ENCODE measurements at regions not wholly inside any gene's neighbourhood (a gene's known extent, or its start where the extent isn't known, plus 50 kb on each side); places are given as distances from the start of the nearest gene placed in this dataset.

- TF ChIP-seq FOS (IDR thresholded peaks at IDR 0.05; ENCODE audit: borderline replicate concordance, insufficient read depth, low read length) (no peak), EZH2 (IDR thresholded peaks at IDR 0.05; ENCODE audit: borderline replicate concordance, low read depth, low read length, severe bottlenecking) (no peak), GATA2 (IDR thresholded peaks at IDR 0.05; ENCODE audit: insufficient read depth, insufficient read length, low read depth, low read length) (no peak), POLR2AphosphoS5 (IDR thresholded peaks at IDR 0.05; ENCODE audit: insufficient read depth, low read depth, low read length) (no peak), POLR2A (IDR thresholded peaks at IDR 0.05; ENCODE audit: low read depth, low read length) (no peak), MYC (IDR thresholded peaks at IDR 0.05; ENCODE audit: low read depth, low read length) (no peak), JUN (IDR thresholded peaks at IDR 0.05; ENCODE audit: borderline replicate concordance, insufficient read depth, insufficient read length, low read depth) (no peak)
- TF ChIP-seq, protein P1, sequence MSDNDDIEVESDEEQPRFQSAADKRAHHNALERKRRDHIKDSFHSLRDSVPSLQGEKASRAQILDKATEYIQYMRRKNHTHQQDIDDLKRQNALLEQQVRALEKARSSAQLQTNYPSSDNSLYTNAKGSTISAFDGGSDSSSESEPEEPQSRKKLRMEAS (IDR thresholded peaks at IDR 0.05; ENCODE audit: insufficient read depth, insufficient read length), result no peak
- TF ChIP-seq, protein P2, sequence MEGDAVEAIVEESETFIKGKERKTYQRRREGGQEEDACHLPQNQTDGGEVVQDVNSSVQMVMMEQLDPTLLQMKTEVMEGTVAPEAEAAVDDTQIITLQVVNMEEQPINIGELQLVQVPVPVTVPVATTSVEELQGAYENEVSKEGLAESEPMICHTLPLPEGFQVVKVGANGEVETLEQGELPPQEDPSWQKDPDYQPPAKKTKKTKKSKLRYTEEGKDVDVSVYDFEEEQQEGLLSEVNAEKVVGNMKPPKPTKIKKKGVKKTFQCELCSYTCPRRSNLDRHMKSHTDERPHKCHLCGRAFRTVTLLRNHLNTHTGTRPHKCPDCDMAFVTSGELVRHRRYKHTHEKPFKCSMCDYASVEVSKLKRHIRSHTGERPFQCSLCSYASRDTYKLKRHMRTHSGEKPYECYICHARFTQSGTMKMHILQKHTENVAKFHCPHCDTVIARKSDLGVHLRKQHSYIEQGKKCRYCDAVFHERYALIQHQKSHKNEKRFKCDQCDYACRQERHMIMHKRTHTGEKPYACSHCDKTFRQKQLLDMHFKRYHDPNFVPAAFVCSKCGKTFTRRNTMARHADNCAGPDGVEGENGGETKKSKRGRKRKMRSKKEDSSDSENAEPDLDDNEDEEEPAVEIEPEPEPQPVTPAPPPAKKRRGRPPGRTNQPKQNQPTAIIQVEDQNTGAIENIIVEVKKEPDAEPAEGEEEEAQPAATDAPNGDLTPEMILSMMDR (IDR thresholded peaks at IDR 0.05; ENCODE audit: extremely low read depth in 1 of 2, insufficient read depth in 1 of 2, low read depth in 1 of 2, low read length in 2 of 2), result no peak
- dilution Hi-C loops (cut with MboI; ENCODE audit: extremely low pct_ligation_motif_present, low sequenced_read_pairs) (no loop called here), intact Hi-C loops (cut with micrococcal nuclease) (no loop called here)
- Histone ChIP-seq H2AFZ (ENCODE audit: low read depth, low read length) (no peak overlapping the region), H3K79me2 (ENCODE audit: control insufficient read depth, insufficient read depth, low read length) (no peaks in the 10 kb centered on the region), H3K4me2 (ENCODE audit: insufficient read depth, low read length) (no peak overlapping the region), H3K9me1 (replicated peaks; ENCODE audit: control insufficient read depth, extremely low read depth, insufficient read depth, low read length) (no peaks in the 10 kb centered on the region), H3K9ac (replicated peaks; ENCODE audit: extremely low read depth, insufficient read depth, low read length) (no peak overlapping the region), H3K4me1 (ENCODE audit: control insufficient read depth, extremely low read depth, insufficient read depth, low read length) (no peaks in the 10 kb centered on the region), H3K4me3 (replicated peaks in 1 of 3; ENCODE audit: insufficient read depth in 1 of 3, low read depth in 1 of 3, low read length in 3 of 3) (no peak overlapping the region), H3K36me3 (ENCODE audit: control insufficient read depth in 2 of 2, extremely low read depth in 1 of 2, insufficient read depth in 2 of 2, low read length in 2 of 2) (no peaks in the 10 kb centered on the region), H3K27me3 (ENCODE audit: control insufficient read depth in 2 of 2, insufficient read depth in 2 of 2, low read length in 2 of 2) (peaks cover 0 to 2% of the 10 kb centered on the region in 2 experiments), H3K27ac (ENCODE audit: insufficient read depth, low read depth, low read length) (no peak overlapping the region), H4K20me1 (replicated peaks; ENCODE audit: control insufficient read depth, extremely low read depth, insufficient read depth, low read length) (no peaks in the 10 kb centered on the region), H3K9me3 (replicated peaks; ENCODE audit: control insufficient read depth, insufficient read depth, low read length) (no peaks in the 10 kb centered on the region)
- ChIA-PET CTCF (no interaction called here), POLR2A (no interaction called here)
- FAIRE-seq, result no peak
- DNase-seq (ENCODE audit: low read depth, low spot score), result no peak
- no TSS peak for BruUV-seq (replicated peaks)
Observed at GRCh38 chr3:152706991-152707713, 127.8 kb upstream of the P2RY1 start.

Measured in endothelial cell of umbilical vein (primary cell).